GM12878 (cell line): ENCODE measurements at regions not wholly inside any gene's neighbourhood (a gene's known extent, or its start where the extent isn't known, plus 50 kb on each side); places are given as distances from the start of the nearest gene placed in this dataset.

Experiments used
- CREB1 ChIP-seq: IDR thresholded peaks from 2 replicates; pipeline ENCODE4 v1.6.1; 2012; ENCODE audit warnings: low read depth, mild to moderate bottlenecking, inconsistent platforms
- EGR1 ChIP-seq, 2 experiments: IDR thresholded peaks; 1 replicate in 1 of 2; 2 replicates in 1 of 2; pipeline ENCODE4 v1.6.1; 2011 to 2012; ENCODE audit warnings: low read depth in 2 of 2, low read length in 2 of 2, borderline replicate concordance in 1 of 2, mild to moderate bottlenecking in 1 of 2, moderate library complexity in 1 of 2
- ETV6 ChIP-seq, 2 experiments: fragments of 450-650 bp in 1 of 2; IDR thresholded peaks in 1 of 2; conservative IDR thresholded peaks in 1 of 2; 2 replicates each; pipeline ENCODE4 v1.6.1; 2014; ENCODE audit warnings: antibody characterized with exemption in 1 of 2, borderline replicate concordance in 1 of 2, low read depth in 1 of 2, mild to moderate bottlenecking in 1 of 2, moderate library complexity in 1 of 2
- EZH2 ChIP-seq: IDR thresholded peaks from 2 replicates; pipeline ENCODE4 v1.6.1; 2012; ENCODE audit warnings: low read depth, mild to moderate bottlenecking, control low read depth, inconsistent platforms, low read length, borderline replicate concordance; ENCODE audit not compliant: control insufficient read depth
- IKZF1 ChIP-seq: fragments of 450-650 bp; conservative IDR thresholded peaks from 2 replicates; pipeline ENCODE4 v1.6.1; 2017; ENCODE audit warnings: antibody characterized with exemption, mild to moderate bottlenecking
- MTA3 ChIP-seq: IDR thresholded peaks from 2 replicates; pipeline ENCODE4 v1.6.1; 2012; ENCODE audit warnings: low read length, inconsistent platforms, borderline replicate concordance
- MXI1 ChIP-seq: fragments of 150-350 bp; IDR thresholded peaks from 2 replicates; pipeline ENCODE4 v1.6.1; 2011; ENCODE audit warnings: low read depth, mild to moderate bottlenecking, inconsistent platforms, low read length, improper control_type of control experiment
- NBN ChIP-seq: fragments of 450-650 bp; IDR thresholded peaks from 2 replicates; pipeline ENCODE4 v1.6.1; 2016
- NFYB ChIP-seq: IDR thresholded peaks from 2 replicates; pipeline ENCODE4 v1.6.1; 2011; ENCODE audit warnings: low read depth, mild to moderate bottlenecking, low read length, improper control_type of control experiment, moderate library complexity; ENCODE audit not compliant: insufficient read depth
- NR2F1 ChIP-seq: fragments of 450-650 bp; conservative IDR thresholded peaks from 2 replicates; pipeline ENCODE4 v1.6.1; 2017; ENCODE audit warnings: mild to moderate bottlenecking
- POLR2A ChIP-seq: IDR thresholded peaks from 2 replicates; pipeline ENCODE4 v1.6.1; 2011; ENCODE audit warnings: low read depth, mild to moderate bottlenecking, low read length
- RBBP5 ChIP-seq: fragments of 200-600 bp; sonication (generic); conservative IDR thresholded peaks from 2 replicates; pipeline ENCODE4 v1.6.1; 2016
- SREBF1 ChIP-seq: IDR thresholded peaks from 2 replicates; pipeline ENCODE4 v1.6.1; 2012; ENCODE audit warnings: mild to moderate bottlenecking, low read length
- ZNF24 ChIP-seq: fragments of 450-650 bp; IDR thresholded peaks from 2 replicates; pipeline ENCODE4 v1.6.1; 2017; ENCODE audit warnings: antibody characterized with exemption, mild to moderate bottlenecking
- ZNF274 ChIP-seq: IDR thresholded peaks from one replicate; pipeline ENCODE4 v1.8.0; 2011; ENCODE audit not compliant: insufficient read length, insufficient read depth
- TF ChIP-seq, protein P1 (sequence below): fragments of 450-650 bp; formaldehyde crosslinking; IDR thresholded peaks from 2 replicates; pipeline ENCODE4 v1.4.0; 2020; ENCODE audit warnings: mild to moderate bottlenecking, moderate library complexity
- TF ChIP-seq, protein P2 (sequence below): fragments of 450-650 bp; IDR thresholded peaks from 2 replicates; pipeline ENCODE4 v1.6.1; 2017; ENCODE audit warnings: mild to moderate bottlenecking, low read depth, inconsistent platforms; ENCODE audit not compliant: poor library complexity, severe bottlenecking
- TF ChIP-seq, protein P3 (sequence below): IDR thresholded peaks from 2 replicates; pipeline ENCODE4 v1.6.1; 2012; ENCODE audit warnings: low read length, inconsistent platforms
- TF ChIP-seq, protein P4 (sequence below): IDR thresholded peaks from 2 replicates; pipeline ENCODE4 v1.6.1; 2012; ENCODE audit warnings: mild to moderate bottlenecking, low read depth, low read length

DNA sequence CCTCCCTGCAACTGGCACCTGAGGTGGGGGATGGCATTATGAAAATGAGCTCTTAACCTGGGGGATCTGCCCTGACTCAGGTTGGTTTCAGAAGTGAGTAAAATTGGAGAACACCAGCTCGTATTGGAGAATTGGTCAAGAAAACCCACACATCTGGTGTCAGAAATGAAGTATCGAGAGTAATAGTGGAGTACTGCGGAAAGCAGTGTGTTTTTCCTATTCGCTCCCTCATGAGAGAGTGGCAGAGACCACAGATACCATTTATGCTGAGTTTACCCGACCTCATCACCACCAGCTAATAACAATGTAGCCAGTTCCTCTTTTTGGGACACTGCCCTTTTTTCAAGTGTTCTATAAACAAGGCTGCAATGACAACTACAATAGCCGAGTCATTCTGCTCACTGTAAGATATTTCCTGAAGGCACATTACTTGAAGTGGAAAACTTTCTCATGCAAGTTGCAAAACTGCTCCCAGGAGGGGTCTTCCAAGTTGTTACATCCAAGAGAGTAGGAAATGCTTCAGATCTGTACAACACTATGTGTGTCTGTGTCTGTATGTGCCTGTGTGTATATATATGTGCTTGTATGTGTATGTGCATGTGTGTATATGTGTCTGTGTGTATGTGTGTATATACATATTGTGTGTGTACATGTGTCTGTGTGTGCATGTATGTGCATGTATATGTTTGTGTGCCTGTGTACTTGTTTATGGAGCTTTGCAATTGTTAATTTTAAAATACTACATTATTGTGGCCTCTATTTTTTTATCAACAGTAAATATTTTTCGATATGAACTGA lies 106.0 kb upstream of the CST7 start (continued):
- TF ChIP-seq, protein P1, sequence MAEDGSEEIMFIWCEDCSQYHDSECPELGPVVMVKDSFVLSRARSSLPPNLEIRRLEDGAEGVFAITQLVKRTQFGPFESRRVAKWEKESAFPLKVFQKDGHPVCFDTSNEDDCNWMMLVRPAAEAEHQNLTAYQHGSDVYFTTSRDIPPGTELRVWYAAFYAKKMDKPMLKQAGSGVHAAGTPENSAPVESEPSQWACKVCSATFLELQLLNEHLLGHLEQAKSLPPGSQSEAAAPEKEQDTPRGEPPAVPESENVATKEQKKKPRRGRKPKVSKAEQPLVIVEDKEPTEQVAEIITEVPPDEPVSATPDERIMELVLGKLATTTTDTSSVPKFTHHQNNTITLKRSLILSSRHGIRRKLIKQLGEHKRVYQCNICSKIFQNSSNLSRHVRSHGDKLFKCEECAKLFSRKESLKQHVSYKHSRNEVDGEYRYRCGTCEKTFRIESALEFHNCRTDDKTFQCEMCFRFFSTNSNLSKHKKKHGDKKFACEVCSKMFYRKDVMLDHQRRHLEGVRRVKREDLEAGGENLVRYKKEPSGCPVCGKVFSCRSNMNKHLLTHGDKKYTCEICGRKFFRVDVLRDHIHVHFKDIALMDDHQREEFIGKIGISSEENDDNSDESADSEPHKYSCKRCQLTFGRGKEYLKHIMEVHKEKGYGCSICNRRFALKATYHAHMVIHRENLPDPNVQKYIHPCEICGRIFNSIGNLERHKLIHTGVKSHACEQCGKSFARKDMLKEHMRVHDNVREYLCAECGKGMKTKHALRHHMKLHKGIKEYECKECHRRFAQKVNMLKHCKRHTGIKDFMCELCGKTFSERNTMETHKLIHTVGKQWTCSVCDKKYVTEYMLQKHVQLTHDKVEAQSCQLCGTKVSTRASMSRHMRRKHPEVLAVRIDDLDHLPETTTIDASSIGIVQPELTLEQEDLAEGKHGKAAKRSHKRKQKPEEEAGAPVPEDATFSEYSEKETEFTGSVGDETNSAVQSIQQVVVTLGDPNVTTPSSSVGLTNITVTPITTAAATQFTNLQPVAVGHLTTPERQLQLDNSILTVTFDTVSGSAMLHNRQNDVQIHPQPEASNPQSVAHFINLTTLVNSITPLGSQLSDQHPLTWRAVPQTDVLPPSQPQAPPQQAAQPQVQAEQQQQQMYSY (CRISPR knock-in tag), result no peak
- TF ChIP-seq POLR2A, result no peak
- TF ChIP-seq NR2F1, result peak; percentile 59; the same call in 1 of the 2 replicates
- TF ChIP-seq ETV6 (conservative IDR thresholded peaks at IDR 0.05 in 1 of 2, IDR thresholded peaks at IDR 0.05 in 1 of 2; ENCODE audit: borderline replicate concordance in 1 of 2, low read depth in 1 of 2), result peak in 1 of 2 experiments; percentile 72; a peak in 1 of 4 replicates
- TF ChIP-seq, protein P2, sequence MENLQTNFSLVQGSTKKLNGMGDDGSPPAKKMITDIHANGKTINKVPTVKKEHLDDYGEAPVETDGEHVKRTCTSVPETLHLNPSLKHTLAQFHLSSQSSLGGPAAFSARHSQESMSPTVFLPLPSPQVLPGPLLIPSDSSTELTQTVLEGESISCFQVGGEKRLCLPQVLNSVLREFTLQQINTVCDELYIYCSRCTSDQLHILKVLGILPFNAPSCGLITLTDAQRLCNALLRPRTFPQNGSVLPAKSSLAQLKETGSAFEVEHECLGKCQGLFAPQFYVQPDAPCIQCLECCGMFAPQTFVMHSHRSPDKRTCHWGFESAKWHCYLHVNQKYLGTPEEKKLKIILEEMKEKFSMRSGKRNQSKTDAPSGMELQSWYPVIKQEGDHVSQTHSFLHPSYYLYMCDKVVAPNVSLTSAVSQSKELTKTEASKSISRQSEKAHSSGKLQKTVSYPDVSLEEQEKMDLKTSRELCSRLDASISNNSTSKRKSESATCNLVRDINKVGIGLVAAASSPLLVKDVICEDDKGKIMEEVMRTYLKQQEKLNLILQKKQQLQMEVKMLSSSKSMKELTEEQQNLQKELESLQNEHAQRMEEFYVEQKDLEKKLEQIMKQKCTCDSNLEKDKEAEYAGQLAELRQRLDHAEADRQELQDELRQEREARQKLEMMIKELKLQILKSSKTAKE, result peak; percentile 79
- peak; percentile 87 for TF ChIP-seq IKZF1
- TF ChIP-seq, protein P3, sequence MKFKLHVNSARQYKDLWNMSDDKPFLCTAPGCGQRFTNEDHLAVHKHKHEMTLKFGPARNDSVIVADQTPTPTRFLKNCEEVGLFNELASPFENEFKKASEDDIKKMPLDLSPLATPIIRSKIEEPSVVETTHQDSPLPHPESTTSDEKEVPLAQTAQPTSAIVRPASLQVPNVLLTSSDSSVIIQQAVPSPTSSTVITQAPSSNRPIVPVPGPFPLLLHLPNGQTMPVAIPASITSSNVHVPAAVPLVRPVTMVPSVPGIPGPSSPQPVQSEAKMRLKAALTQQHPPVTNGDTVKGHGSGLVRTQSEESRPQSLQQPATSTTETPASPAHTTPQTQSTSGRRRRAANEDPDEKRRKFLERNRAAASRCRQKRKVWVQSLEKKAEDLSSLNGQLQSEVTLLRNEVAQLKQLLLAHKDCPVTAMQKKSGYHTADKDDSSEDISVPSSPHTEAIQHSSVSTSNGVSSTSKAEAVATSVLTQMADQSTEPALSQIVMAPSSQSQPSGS, result peak; percentile 81; the same call in 1 of the 2 replicates
- TF ChIP-seq NBN, result peak; percentile 68; the same call in 1 of the 2 replicates
- TF ChIP-seq MXI1, result peak; percentile 19; the same call in 1 of the 2 replicates
- peak; percentile 38; the same call in 1 of the 2 replicates for TF ChIP-seq CREB1
- no peak for TF ChIP-seq EGR1 (IDR thresholded peaks at IDR 0.05; ENCODE audit: borderline replicate concordance in 1 of 2, low read depth in 2 of 2, low read length in 2 of 2)
- TF ChIP-seq NFYB, result 0 out of 2 replicates have a peak, but pooled peaks have one; percentile 38
- TF ChIP-seq ZNF274, result no peak
- 0 out of 2 replicates have a peak, but pooled peaks have one; percentile 73 for TF ChIP-seq EZH2
- TF ChIP-seq, protein P4, sequence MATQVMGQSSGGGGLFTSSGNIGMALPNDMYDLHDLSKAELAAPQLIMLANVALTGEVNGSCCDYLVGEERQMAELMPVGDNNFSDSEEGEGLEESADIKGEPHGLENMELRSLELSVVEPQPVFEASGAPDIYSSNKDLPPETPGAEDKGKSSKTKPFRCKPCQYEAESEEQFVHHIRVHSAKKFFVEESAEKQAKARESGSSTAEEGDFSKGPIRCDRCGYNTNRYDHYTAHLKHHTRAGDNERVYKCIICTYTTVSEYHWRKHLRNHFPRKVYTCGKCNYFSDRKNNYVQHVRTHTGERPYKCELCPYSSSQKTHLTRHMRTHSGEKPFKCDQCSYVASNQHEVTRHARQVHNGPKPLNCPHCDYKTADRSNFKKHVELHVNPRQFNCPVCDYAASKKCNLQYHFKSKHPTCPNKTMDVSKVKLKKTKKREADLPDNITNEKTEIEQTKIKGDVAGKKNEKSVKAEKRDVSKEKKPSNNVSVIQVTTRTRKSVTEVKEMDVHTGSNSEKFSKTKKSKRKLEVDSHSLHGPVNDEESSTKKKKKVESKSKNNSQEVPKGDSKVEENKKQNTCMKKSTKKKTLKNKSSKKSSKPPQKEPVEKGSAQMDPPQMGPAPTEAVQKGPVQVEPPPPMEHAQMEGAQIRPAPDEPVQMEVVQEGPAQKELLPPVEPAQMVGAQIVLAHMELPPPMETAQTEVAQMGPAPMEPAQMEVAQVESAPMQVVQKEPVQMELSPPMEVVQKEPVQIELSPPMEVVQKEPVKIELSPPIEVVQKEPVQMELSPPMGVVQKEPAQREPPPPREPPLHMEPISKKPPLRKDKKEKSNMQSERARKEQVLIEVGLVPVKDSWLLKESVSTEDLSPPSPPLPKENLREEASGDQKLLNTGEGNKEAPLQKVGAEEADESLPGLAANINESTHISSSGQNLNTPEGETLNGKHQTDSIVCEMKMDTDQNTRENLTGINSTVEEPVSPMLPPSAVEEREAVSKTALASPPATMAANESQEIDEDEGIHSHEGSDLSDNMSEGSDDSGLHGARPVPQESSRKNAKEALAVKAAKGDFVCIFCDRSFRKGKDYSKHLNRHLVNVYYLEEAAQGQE, result no peak
- peak; percentile 50; the same call in 1 of the 2 replicates for TF ChIP-seq ZNF24
- TF ChIP-seq MTA3, result peak; percentile 83; the same call in 1 of the 2 replicates
- no peak for TF ChIP-seq RBBP5
- TF ChIP-seq SREBF1, result no peak
